Esophagus muscularis mucosa (tissue), 4 donors: ENCODE measurements at regions not wholly inside any gene's neighbourhood (a gene's known extent, or its start where the extent isn't known, plus 50 kb on each side); places are given as distances from the start of the nearest gene placed in this dataset.

Source experiments
- DNase-seq: peaks from one replicate; pipeline ENCODE4 v3.0.0-alpha.2; 2017; ENCODE audit errors: extremely low spot score
- H3K27ac ChIP-seq, 4 donors: fragments of 200-600 bp; sonication (generic); replicated peaks in 1 of 4; 1 replicate in 3 of 4; 2 replicates in 1 of 4; pipeline ENCODE4 v1.5.1; 2016 to 2019; ENCODE audit warnings: mild to moderate bottlenecking in 1 of 4
- H3K27me3 ChIP-seq, 4 donors: fragments of 200-600 bp; sonication (generic); one replicate each; pipeline versions ENCODE4 v1.5.1 to v1.6.0; 2016 to 2019
- H3K36me3 ChIP-seq, 4 donors: fragments of 200-600 bp; sonication (generic); one replicate each; pipeline ENCODE4 v1.5.1; 2016 to 2019
- H3K4me1 ChIP-seq, 4 donors: fragments of 200-600 bp; sonication (generic); one replicate each; pipeline ENCODE4 v1.5.1; 2016 to 2019
- H3K4me3 ChIP-seq, 4 donors: fragments of 200-600 bp; sonication (generic); 1 replicate in 2 of 4; 2 replicates in 2 of 4; pipeline ENCODE4 v1.5.1; 2016 to 2019; ENCODE audit warnings: mild to moderate bottlenecking in 4 of 4, moderate library complexity in 1 of 4
- H3K9me3 ChIP-seq, 4 donors: fragments of 200-600 bp; sonication (generic); 1 replicate in 3 of 4; 2 replicates in 1 of 4; pipeline ENCODE4 v1.5.1; 2016 to 2019
- EP300 ChIP-seq: sonication (generic); formaldehyde crosslinking; IDR thresholded peaks from one replicate; pipeline ENCODE4 v1.6.1; 2017; ENCODE audit warnings: antibody characterized with exemption
- POLR2A ChIP-seq: fragments of 450-650 bp; IDR thresholded peaks from one replicate; pipeline ENCODE4 v1.6.1; 2017; ENCODE audit warnings: antibody characterized with exemption, moderate library complexity, mild to moderate bottlenecking, low read depth
- POLR2AphosphoS5 ChIP-seq, 2 donors: sonication (generic); formaldehyde crosslinking; IDR thresholded peaks; one replicate each; pipeline ENCODE4 v1.6.1; 2017; ENCODE audit warnings: antibody characterized with exemption in 2 of 2
- WGBS: methylation state at CpG from one replicate; pipeline ENCODE4 v1.1.5; 2018; 5-methylcytosine and 5-hydroxymethylcytosine counted together
- intact Hi-C: fragments of 100-400 bp; cut with DNase I; formaldehyde crosslinking; loops from one replicate; pipeline ENCODE4 v1.15.1; 2023
- TF ChIP-seq, protein P1 (sequence below), 3 experiments: fragments of 200-600 bp in 2 of 3; fragments of 450-650 bp in 1 of 3; sonication (generic) in 2 of 3; IDR thresholded peaks; one replicate each; pipeline ENCODE4 v1.5.1; 2017 to 2019; ENCODE audit warnings: antibody characterized with exemption in 3 of 3, mild to moderate bottlenecking in 2 of 3, moderate library complexity in 1 of 3

DNA sequence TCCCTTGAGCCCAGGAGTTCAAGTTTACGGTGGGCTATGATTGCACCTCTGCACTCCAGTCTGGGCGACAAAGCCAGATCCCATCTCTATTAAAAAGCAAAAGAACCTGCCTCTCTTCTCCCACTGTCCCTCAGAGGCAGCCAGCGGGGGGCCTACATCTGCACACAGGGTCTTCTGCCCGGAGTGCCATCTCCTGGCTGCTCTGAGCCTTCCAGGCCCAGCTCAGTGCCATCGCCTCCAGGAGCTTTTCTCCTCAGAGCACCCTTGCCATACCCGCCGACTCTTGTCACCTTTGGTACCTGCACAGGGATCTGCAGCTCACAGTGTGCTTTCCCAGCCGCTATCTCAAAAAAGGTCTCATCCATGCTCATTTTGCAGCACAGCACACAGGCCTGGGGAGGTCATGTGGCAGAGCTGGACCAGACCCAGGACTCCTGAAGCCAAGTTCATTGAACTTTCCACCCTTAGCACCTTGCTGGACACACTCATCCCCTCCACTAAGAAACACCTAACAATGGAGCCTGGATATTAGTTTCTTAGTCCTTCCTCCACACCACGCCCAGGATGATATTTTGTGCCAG, 186.3 kb downstream of the HAUS1 start:
- Histone ChIP-seq H3K36me3 (no peaks in the 10 kb centered on the region), H3K4me3 (no peak overlapping the region), H3K27me3 (no peaks in the 10 kb centered on the region), H3K9me3 (no peaks in the 10 kb centered on the region), H3K4me1 (no peaks in the 10 kb centered on the region), H3K27ac (no peak overlapping the region)
- TF ChIP-seq POLR2A = no peak
- TF ChIP-seq, protein P1, sequence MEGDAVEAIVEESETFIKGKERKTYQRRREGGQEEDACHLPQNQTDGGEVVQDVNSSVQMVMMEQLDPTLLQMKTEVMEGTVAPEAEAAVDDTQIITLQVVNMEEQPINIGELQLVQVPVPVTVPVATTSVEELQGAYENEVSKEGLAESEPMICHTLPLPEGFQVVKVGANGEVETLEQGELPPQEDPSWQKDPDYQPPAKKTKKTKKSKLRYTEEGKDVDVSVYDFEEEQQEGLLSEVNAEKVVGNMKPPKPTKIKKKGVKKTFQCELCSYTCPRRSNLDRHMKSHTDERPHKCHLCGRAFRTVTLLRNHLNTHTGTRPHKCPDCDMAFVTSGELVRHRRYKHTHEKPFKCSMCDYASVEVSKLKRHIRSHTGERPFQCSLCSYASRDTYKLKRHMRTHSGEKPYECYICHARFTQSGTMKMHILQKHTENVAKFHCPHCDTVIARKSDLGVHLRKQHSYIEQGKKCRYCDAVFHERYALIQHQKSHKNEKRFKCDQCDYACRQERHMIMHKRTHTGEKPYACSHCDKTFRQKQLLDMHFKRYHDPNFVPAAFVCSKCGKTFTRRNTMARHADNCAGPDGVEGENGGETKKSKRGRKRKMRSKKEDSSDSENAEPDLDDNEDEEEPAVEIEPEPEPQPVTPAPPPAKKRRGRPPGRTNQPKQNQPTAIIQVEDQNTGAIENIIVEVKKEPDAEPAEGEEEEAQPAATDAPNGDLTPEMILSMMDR (IDR thresholded peaks at IDR 0.05) = no peak
- no peak for TF ChIP-seq POLR2AphosphoS5 (IDR thresholded peaks at IDR 0.05)
- TF ChIP-seq EP300 = no peak
- DNase-seq = no peak
- intact Hi-C loops = no loop called here
- WGBS = 93% methylated on average over 9 of the region's 9 CpGs

DNA sequence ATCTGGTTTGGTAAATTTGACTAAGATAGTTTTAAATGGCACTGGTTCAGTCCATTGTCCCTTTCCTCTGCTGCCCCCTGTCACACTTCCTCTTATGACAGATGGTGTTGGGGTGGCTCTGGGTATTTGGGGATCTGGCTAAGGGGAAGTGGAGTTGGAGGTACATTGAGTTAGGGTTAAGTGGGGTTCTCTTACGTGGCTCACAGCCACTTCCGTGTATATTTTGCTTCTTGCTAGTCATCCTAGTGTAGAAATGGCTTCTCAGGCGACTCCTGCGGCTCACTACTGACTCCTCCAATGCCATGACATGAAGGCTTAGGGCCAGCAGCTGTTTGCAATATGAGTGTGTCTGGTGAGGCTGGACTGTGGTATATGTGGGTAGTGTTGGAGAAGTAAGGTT, 187.0 kb downstream of the HAUS1 start:
- H3K36me3 ChIP-seq = no peaks in the 10 kb centered on the region
- no peak overlapping the region for H3K4me3 ChIP-seq
- H3K4me1 ChIP-seq = no peaks in the 10 kb centered on the region
- no peaks in the 10 kb centered on the region for H3K27me3 ChIP-seq
- H3K9me3 ChIP-seq = no peaks in the 10 kb centered on the region
- 84% methylated on average over 4 of the region's 4 CpGs for WGBS
- H3K27ac ChIP-seq = no peak overlapping the region
- intact Hi-C loops = no loop called here
- DNase-seq = no peak
- TF ChIP-seq EP300 (no peak), POLR2A (no peak), POLR2AphosphoS5 (IDR thresholded peaks at IDR 0.05) (no peak)
- TF ChIP-seq, protein P1 (IDR thresholded peaks at IDR 0.05) = no peak

DNA sequence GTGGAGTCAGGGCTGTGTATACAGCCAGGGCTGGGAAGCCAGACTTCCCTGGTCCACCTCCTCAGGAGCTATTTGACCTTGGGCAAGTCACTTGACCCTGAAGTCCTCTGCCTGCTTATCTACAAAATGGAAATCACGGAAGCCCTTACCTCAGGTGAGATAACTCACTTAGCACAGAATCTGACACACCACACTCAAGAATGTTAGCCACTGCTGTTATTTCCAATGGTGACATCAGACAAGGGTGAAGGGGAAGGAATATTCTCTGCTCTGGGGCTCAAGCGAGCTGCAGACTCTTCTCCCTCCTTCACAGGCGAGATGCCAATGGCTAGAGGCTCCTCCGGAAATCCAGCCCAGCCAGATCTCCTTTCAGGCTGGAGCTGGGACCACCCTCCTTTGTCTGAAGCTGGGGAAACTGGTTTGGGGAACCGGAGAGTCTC, 189.6 kb downstream of the HAUS1 start:
- Histone ChIP-seq H3K27ac (no peak overlapping the region), H3K27me3 (no peaks in the 10 kb centered on the region), H3K4me3 (no peak overlapping the region), H3K36me3 (no peaks in the 10 kb centered on the region), H3K4me1 (no peaks in the 10 kb centered on the region), H3K9me3 (no peaks in the 10 kb centered on the region)
- TF ChIP-seq POLR2AphosphoS5 (IDR thresholded peaks at IDR 0.05) (no peak), EP300 (no peak), POLR2A (no peak)
- TF ChIP-seq, protein P1 (IDR thresholded peaks at IDR 0.05) = no peak
- intact Hi-C loops = no loop called here
- DNase-seq = no peak
- 29% methylated on average over 4 of the region's 5 CpGs for WGBS

DNA sequence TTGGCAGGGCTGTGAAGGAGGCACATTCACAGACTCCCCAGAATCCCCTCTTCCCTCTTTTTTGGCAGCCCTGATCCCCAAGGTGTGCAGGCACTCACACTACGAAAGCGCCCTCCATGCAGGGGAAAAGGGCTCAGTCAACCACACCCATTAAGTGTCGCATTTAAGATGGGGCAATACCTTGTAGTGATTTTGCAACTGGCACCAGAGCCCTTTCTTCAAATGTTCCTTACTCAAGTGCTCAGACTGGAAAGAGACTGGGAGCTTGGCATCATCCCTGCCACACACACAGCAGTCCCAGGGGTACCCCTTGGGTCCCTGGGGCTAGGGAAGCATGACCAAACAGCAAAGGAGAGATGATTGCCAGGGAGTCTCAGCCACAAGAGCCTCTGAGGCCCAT, 190.1 kb downstream of the HAUS1 start:
- intact Hi-C loops = no loop called here
- no peak for DNase-seq
- WGBS = 90% methylated on average over 3 of the region's 3 CpGs
- TF ChIP-seq, protein P1 (IDR thresholded peaks at IDR 0.05) = no peak
- TF ChIP-seq POLR2AphosphoS5 (IDR thresholded peaks at IDR 0.05) (no peak), POLR2A (no peak), EP300 (no peak)
- H3K9me3 ChIP-seq = no peaks in the 10 kb centered on the region
- no peaks in the 10 kb centered on the region for H3K27me3 ChIP-seq
- H3K4me3 ChIP-seq = no peak overlapping the region
- H3K4me1 ChIP-seq = no peaks in the 10 kb centered on the region
- no peak overlapping the region for H3K27ac ChIP-seq
- no peaks in the 10 kb centered on the region for H3K36me3 ChIP-seq

DNA sequence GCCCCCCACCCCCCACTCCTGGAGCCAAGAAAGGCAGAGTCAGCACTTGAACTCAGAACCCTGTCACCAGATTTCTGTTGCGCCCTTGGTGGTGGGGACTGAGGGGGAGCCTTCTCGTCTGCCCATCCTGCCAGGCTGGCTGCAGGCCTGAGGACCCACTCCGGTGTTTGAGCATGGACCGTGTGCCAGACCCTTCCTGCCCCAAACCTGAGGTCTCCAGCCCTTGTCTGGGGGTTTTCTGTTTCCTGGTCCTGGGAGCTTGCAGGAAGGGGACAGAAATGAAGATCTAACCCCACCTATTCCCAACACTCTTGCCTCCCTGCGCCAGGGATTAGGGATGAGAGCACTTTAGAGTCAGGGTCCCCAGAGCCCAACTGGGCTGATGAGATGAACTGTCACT, 190.6 kb downstream of the HAUS1 start:
- no peak overlapping the region for H3K4me3 ChIP-seq
- no peak overlapping the region for H3K27ac ChIP-seq
- no peak for TF ChIP-seq POLR2A
- no peak for TF ChIP-seq POLR2AphosphoS5 (IDR thresholded peaks at IDR 0.05)
- TF ChIP-seq EP300 = no peak
- TF ChIP-seq, protein P1 (IDR thresholded peaks at IDR 0.05) = no peak
- DNase-seq = no peak
- no peaks in the 10 kb centered on the region for H3K36me3 ChIP-seq
- H3K9me3 ChIP-seq = no peaks in the 10 kb centered on the region
- no peaks in the 10 kb centered on the region for H3K4me1 ChIP-seq
- WGBS = 93% methylated on average over 5 of the region's 5 CpGs
- intact Hi-C loops = no loop called here
- no peaks in the 10 kb centered on the region for H3K27me3 ChIP-seq
